Limb (tissue), 2 donors: ENCODE measurements at regions not wholly inside any gene's neighbourhood (a gene's known extent, or its start where the extent isn't known, plus 50 kb on each side); places are given as distances from the start of the nearest gene placed in this dataset.
"Not testable (repeated sequence)": the region's sequence is repeated elsewhere in the genome, so short reads cannot be mapped to it uniquely, and the experiment has no call there.

ENCODE experiments used
- DNase-seq, 2 donors: peaks; one replicate each; pipeline ENCODE4 v3.0.0-alpha.2; 2016; ENCODE audit errors: extremely low spot score in 2 of 2

DNA sequence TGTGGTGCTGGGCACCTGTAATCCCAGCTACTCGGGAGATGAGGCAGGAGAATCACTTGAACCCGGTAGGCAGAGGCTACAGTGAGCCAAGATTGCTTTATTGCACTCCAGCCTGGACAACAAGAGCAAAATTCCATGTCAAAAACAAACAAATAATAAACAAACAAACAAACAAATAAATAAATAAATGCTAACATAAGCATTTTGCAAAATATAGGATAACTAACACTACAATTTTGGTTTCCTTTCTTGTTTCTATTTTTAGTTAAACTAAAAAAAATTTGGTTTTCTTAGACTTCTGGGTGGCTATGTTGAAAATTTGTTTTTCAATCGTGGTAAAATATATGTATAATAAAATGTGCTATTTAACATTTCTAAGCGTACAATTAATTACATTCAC, 115.0 kb upstream of the ZNF516 start:
- DNase-seq = no peak

DNA sequence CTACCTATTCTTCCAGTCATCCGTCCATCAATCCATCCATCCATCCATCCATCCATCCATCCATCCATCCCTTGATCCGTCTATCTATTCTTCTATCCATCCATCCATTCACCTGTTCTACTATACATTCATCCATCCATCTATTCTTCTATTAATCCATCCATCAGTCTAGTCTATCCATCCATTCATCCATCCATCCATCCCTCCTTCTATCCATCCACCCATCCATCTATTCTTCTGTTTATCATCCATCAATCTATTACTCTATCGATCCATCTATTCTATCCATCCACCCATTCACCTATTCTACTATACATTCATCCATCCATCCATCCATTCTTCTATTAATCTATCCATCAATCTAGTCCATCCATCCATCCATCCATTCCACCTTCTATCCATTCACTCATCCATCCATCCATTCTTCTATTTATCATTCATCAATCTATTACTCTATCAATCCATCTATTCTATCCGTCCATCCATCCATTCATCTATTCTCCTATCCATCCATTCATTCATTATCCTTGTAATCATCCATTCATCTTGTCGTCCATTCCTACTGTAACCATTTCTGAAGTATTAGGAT, 110.4 kb upstream of the ZNF516 start:
- no peak for DNase-seq

GRCh38 chr18:76604935-76605240, 109.8 kb upstream of the ZNF516 start:
- no peak for DNase-seq

DNA sequence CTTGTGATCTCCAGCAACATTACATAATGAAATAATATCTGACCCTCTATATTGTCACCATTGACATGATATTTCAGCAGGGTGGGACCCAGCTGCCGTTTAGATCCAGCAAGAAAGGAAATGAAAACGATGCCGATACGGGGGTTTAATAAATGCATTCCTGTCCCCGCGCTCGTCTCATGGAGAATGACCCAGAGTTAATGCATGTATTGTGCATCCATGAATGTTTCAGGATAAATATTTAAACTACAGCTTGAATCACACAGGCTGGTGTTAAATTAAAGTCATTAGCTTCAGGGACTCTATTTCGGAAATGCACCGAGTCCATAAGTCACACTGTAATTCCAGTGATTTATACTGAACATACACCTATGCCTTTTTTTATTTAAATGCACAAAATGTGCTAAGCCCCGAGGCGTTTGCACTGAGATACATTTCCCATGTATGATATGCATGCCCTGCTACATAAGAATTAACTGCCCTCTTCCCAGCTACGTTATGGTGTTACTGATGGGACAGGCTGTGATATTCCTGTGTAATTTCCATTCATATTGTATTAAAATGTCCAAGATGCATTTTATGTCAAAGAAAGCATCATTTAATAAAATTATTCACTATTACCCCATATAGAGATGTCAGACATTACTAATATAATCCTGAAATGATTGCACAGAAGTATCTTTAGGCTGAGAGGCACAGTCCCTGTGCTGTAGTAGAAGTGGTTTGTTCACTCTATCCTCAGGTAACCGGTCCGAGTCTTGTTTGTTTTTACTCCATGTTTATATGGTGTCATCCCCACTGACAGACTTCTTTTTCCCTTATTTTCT, 109.3 kb upstream of the ZNF516 start:
- DNase-seq = no peak

DNA sequence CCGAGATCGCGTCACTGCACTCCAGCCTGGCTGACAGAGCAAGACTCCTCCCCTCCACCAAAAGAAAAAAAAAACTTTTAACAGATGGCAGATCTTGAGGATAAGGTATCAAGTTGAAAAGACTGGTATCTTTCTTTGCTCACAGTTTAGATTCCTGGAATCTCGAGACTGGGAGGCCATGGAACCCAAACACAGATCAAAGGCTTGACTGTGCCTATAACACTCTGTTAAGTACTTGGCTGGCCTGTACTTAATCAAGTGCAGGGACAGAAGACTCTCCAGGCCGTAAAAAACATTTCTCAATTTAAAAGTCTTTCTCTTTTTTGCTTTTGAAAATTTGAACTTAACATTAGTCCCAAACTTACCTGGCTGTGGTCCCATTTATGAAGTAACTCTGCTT, 107.1 kb upstream of the ZNF516 start:
- no peak for DNase-seq

DNA sequence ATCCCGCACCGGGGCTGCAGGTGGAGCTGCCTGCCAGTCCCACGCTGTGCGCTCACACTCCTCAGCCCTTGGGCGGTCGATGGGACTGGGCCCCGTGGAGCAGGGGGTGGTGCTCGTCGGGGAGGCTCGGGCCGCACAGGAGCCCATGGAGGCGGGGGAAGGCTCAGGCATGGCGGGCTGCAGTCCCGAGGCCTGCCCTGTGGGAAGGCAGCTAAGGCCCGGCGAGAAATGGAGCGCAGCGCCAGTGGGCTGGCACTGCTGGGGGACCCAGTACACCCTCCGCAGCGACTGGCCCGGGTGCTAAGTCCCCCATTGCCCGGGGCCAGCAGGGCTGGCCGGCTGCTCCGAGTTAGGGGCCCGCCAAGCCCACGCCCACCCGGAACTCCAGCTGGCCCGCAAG, 105.0 kb upstream of the ZNF516 start:
- not testable (repeated sequence) for DNase-seq

DNA sequence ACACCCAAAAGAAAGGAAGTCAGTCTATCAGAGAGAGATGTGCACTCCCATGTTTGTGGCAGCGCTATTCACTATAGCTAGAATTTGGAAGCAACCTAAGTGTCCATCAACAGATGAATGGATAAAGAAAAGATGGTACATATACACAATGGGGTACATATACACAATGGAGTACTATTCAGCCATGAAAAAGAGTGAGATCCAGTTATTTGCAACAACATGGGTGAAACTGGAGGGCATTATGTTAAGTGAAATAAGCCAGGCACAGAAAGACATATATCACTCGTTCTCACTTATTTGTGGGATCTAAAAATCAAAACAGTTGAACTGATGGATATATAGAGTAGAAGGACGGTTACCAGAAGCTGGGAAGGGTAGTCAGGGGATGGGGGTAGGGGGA, 99.9 kb upstream of the ZNF516 start:
- DNase-seq = no peak

DNA sequence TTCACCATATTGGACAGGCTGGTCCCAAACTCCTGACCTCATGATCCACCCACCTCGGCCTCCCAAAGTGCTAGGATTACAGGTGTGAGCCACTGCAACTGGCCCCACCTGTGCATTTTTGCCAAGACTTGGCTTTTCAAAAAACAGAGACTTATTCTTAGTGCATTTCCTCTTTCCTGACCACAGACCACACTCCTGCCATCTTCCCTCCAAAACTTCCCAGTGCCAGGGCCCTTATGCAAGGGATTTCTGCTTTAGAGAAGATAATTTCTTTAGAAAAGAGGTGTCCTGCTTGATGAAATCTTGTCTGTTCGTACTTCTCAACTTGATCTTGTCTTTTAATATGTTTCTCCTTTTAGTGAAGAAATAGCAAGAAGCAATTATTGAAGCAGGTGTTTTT, 98.8 kb upstream of the ZNF516 start:
- no peak for DNase-seq

DNA sequence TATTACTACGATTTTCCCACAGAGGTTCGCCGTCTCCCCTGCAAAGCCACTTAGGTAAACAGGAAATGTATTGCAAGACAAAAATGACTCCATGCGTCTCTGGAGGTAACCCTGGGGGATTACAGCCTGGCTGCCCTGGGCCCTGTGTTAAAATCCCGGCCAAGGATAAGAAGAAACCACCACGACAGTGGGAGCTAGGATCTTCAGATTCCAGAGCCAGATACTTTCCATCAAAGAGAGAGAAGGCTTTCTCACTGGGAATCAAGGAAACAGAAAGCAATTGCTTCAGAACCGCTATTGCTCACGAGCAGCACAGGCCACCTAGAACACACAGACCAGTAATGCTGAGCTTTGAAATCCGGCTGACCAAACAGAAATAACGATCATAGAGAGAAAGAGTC, 97.9 kb upstream of the ZNF516 start:
- DNase-seq = no peak

GRCh38 chr18:76592096-76592495, 97.1 kb upstream of the ZNF516 start:
- DNase-seq = no peak

DNA sequence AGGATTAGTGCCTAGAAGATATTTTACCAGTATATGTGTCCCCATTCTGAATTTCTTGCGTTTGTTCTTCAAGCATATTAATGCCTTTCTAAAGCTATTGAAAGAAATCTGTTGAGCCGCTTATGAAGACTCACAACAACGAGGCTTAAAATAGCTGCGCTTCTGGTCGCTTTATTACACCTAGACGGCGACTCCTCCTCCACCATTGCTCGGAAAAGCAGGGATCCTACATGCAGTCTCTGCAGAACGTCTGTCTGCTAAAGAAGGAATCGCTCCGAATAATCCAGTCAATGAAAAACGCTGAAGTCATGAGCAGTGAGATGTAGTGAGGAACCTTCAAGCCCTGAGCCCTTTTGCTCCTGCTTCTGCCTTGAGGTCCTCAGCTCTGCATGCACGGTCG, 94.8 kb upstream of the ZNF516 start:
- no peak for DNase-seq

DNA sequence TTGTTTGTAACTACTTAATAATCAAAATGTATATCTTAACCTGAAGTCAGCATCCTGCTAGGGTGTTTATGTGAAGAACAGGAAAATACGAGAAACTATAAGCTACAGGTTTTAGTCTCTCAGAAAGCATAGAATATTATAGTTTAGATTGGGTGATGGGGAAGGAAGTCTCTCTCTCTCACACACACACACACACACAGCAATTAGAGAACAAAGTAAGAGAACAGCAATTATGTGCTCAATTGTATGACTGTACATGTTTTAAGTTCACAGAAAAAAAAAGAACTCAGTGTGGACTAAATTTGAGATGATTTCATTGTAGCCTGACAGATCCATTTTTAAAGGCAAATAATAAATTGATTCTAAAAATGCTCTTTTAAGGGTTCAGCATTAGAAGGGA, 94.3 kb upstream of the ZNF516 start:
- no peak for DNase-seq

DNA sequence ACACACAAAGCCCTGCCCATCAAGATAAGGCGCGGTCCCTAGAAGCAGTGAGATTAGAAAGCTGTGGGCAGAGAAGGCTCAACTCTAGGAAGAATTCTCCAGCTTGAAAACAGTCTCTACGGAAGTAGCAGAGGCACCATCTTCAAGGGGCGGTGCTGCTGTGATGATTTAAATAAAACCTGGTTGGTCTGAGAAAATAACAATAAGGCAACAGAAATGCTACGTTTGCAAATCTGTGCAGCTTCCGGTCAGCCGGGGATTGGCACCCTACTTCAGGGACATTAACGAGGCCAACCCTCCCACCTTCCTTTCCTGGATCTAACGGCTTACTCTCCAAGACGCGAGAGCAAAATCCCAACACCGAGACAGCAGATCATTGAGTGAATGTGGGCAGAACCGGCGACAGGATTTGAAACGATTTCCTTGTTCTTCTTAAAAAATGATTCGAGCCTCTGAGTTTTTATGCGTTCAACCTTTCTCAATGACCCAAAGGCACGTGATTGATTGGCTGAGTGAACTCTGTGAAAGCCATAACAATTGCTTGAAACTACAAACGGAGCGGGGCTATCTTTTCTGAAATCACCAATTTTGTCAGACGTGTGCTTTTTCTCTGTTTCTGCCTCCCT, 93.7 kb upstream of the ZNF516 start:
- no peak for DNase-seq

DNA sequence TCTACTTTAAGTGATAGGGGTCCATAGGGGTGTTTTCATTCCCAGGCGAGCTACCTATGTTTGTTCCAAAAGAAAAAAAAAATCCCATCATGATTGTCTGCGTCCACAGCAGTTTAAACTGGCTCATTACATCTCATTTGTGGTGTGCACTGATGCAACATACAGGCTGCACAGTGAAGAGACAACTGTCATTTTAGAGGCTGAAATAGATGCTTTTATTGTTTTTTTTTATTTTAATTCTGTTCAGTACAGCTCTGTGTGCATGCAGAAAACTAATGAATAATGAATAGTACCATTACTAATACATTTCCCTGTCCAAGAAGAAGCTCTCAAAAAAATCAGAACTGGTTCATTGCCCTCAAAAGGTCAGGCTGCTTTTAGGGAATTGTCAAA, 92.8 kb upstream of the ZNF516 start:
- DNase-seq = no peak

- no peak for DNase-seq
These were observed 92.3 kb upstream of the ZNF516 start for GRCh38 chr18:76587147-76587878.

GRCh38 chr18:76584414-76585310, 89.6 kb upstream of the ZNF516 start:
- DNase-seq = no peak

DNA sequence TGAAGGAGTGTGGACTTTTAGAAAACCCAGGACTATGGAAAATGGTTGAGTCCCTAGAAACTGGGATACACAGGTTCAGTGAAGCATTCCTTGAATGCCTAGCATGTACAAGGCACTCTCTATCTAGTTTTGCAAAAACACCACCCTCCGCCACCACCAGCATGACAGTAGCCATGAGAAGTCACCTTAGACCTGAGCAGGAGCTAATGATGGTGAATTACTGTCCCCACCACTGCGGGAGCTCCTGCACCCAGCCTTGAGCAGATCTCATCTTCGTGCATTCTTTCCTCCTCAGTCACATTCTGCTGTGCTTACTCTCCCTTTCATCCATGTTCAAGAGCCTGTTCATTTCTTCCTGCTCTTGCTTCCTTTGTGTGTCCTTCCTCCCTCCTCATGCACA, 86.2 kb upstream of the ZNF516 start:
- no peak for DNase-seq

DNA sequence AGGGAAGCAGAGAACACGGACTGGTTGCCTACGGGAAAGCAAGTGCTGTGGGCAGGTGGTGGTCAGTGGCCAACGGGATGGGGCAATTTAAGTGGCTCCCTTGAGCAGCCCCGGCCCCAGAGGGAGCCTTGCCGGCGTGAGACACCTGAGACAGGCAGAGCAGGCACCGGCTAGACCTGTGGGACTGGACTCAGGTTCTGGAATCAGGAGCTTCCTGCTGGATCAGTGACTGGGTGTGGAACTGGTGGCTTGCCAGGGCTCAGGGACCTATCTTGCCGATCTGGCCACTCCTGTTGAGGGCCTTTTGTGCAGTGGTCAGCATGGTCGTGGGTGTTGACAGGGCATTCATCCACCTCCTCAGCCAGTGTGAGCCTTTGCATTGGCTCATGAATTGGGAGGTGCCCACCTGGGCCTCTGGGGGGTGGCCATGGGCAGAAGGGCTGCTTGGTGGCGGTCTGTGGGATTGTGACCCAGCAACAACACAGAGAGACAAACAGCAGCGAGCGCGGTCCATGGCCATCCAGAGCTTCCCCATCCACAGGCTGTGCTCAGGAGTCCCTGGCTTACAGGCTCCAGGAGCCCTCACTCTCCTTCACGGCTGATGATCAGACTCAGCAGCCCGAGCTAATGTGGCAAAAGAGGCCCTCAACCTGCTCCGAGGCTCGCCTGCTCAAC, 85.4 kb upstream of the ZNF516 start:
- no peak for DNase-seq

DNA sequence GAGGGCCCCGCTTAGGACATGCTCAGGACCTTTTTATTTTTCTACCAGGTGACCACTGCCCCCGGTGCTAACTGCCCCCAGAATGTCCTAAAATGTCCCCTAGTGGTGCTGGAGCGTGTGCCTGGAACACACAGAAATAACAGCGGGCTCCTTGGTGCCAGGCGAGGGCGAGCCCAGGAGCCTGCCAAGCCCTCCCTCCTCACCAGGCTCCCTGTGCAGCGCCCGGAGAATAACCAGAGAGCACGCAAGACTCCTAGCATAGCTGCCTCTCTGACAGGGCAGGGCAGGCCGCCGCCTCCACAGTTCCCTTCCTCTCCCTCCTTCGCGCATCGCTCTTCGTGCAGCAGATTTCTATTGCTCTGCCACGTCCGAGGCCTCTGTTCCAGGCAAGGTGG, 84.3 kb upstream of the ZNF516 start:
- no peak for DNase-seq

GRCh38 chr18:76578571-76579300, 83.7 kb upstream of the ZNF516 start:
- DNase-seq = no peak
